Neural crest cell (in vitro differentiated cells): ENCODE measurements at regions not wholly inside any gene's neighbourhood (a gene's known extent, or its start where the extent isn't known, plus 50 kb on each side); places are given as distances from the start of the nearest gene placed in this dataset.

Experiments used
- DNase-seq: peaks from one replicate; pipeline ENCODE4 v3.0.0; 2021; ENCODE audit warnings: low read depth, mixed read lengths, low spot score
- H3K27ac Mint-ChIP-seq: one replicate; pipeline ENCODE4 v1.8.0; 2021; ENCODE audit warnings: mild to moderate bottlenecking, mixed read lengths; ENCODE audit not compliant: unreplicated experiment
- H3K27me3 Mint-ChIP-seq: 2 replicates; pipeline ENCODE4 v1.8.0; 2021; ENCODE audit warnings: low read depth, mild to moderate bottlenecking, mixed read lengths
- H3K36me3 Mint-ChIP-seq: 2 replicates; pipeline ENCODE4 v1.8.0; 2021; ENCODE audit warnings: low read depth, mild to moderate bottlenecking, mixed read lengths
- H3K4me1 Mint-ChIP-seq: 2 replicates; pipeline ENCODE4 v1.8.0; 2021; ENCODE audit warnings: mixed read lengths
- H3K4me3 Mint-ChIP-seq: one replicate; pipeline ENCODE4 v1.8.0; 2021; ENCODE audit warnings: mild to moderate bottlenecking, mixed read lengths
- H3K9me3 Mint-ChIP-seq: 2 replicates; pipeline ENCODE4 v1.8.0; 2021; ENCODE audit warnings: mixed read lengths
- TF ChIP-seq, protein P1 (sequence below): fragments of 200-600 bp; sonication (generic); conservative IDR thresholded peaks from 2 replicates; pipeline ENCODE4 v1.5.0; 2021; ENCODE audit warnings: antibody characterized with exemption, mild to moderate bottlenecking

DNA sequence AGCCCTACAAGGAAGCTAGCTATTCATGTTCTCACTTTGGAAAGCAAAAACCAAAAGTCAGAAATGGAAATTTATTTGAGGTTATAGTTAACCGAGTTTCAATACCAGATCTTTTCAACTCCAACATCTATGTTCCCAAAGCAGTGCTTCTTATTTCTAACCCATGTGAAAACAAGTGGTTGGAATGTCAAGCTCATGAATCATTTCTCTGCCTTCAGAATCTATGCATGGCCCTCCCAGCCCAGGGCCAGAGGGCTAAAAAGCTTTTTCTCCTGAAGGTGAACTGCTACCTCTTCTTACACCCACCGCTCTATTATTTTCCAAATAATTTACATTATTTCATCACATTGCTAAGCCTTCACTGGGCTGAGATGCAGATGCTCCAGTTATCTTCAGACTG lies 158.4 kb downstream of the SP3 start:
- Mint-ChIP-seq H3K27ac (no peak overlapping the region), H3K4me1 (no peaks in the 10 kb centered on the region), H3K27me3 (no peaks in the 10 kb centered on the region), H3K9me3 (peaks cover 4% of the 10 kb centered on the region), H3K4me3 (no peak overlapping the region), H3K36me3 (peaks cover 4% of the 10 kb centered on the region)
- no peak for DNase-seq
- TF ChIP-seq, protein P1, sequence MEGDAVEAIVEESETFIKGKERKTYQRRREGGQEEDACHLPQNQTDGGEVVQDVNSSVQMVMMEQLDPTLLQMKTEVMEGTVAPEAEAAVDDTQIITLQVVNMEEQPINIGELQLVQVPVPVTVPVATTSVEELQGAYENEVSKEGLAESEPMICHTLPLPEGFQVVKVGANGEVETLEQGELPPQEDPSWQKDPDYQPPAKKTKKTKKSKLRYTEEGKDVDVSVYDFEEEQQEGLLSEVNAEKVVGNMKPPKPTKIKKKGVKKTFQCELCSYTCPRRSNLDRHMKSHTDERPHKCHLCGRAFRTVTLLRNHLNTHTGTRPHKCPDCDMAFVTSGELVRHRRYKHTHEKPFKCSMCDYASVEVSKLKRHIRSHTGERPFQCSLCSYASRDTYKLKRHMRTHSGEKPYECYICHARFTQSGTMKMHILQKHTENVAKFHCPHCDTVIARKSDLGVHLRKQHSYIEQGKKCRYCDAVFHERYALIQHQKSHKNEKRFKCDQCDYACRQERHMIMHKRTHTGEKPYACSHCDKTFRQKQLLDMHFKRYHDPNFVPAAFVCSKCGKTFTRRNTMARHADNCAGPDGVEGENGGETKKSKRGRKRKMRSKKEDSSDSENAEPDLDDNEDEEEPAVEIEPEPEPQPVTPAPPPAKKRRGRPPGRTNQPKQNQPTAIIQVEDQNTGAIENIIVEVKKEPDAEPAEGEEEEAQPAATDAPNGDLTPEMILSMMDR = no peak

DNA sequence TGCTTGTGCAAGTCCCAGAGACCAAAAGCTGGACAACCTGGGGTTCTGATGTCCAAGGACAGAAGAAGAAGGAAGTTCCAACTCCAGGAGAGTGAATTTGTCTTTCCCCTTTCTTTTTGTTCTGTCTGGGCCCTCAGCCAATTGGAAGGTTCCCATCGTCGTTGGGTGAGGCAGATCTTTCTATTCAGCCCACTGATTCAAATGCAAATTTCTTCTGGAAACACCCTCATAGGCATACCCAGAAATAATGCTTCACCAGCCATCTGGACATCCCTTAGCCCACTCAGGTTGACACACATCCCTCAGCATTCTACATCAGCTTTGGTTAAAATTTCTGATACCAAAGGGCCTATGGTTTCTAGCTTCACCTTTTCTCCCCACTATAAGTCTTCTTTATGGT lies 156.5 kb downstream of the SP3 start:
- DNase-seq = no peak
- Mint-ChIP-seq H3K36me3 (peaks cover 4% of the 10 kb centered on the region), H3K4me3 (no peak overlapping the region), H3K4me1 (no peaks in the 10 kb centered on the region), H3K27ac (no peak overlapping the region), H3K27me3 (no peaks in the 10 kb centered on the region), H3K9me3 (peaks cover 4% of the 10 kb centered on the region)
- TF ChIP-seq, protein P1 = no peak

DNA sequence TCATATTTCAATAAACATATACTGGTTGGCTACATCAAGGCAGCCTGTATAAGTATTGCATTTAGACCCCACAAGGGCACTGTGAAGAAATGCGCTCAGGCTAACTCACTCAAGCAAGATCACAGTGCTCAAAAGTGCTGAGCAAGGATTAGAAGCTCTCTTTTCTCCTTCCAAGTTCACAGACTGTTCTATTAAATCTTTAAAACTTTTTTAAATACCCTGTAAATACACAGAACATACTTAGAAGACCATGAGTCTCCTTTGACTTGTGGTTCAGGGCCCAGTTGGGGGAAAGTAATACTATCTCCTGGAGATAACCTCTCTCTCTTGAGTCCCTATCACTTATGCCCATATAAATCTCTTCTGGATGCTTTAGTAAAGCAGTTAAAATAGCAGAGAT lies 152.9 kb downstream of the SP3 start:
- peaks cover 7% of the 10 kb centered on the region for H3K9me3 Mint-ChIP-seq
- no peaks in the 10 kb centered on the region for H3K4me1 Mint-ChIP-seq
- peaks cover 4% of the 10 kb centered on the region for H3K36me3 Mint-ChIP-seq
- no peak for DNase-seq
- H3K27ac Mint-ChIP-seq = no peak overlapping the region
- TF ChIP-seq, protein P1 = no peak
- no peak overlapping the region for H3K4me3 Mint-ChIP-seq
- H3K27me3 Mint-ChIP-seq = no peaks in the 10 kb centered on the region

DNA sequence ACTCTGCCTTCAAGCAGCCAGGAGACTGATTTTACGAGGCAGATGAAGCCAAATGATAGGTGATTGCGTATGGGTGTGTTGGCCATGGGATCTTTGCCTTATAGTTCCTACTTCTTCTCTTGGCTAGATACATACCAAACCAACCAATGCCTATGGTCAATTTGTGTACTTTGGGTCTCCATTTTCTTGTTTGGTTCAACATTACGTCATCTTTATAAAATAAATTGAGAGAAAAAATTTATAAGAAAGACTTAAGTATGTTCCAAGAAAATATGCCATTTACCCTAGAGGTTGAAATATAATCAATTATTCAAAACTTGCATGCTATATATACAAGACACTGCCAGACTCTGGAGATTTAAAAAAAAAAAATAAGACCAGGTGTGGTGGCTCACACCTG lies 150.9 kb downstream of the SP3 start:
- H3K27ac Mint-ChIP-seq = no peak overlapping the region
- peaks cover 3% of the 10 kb centered on the region for H3K9me3 Mint-ChIP-seq
- H3K4me1 Mint-ChIP-seq = no peaks in the 10 kb centered on the region
- no peak for DNase-seq
- no peak overlapping the region for H3K4me3 Mint-ChIP-seq
- no peaks in the 10 kb centered on the region for H3K27me3 Mint-ChIP-seq
- no peaks in the 10 kb centered on the region for H3K36me3 Mint-ChIP-seq
- TF ChIP-seq, protein P1 = no peak

DNA sequence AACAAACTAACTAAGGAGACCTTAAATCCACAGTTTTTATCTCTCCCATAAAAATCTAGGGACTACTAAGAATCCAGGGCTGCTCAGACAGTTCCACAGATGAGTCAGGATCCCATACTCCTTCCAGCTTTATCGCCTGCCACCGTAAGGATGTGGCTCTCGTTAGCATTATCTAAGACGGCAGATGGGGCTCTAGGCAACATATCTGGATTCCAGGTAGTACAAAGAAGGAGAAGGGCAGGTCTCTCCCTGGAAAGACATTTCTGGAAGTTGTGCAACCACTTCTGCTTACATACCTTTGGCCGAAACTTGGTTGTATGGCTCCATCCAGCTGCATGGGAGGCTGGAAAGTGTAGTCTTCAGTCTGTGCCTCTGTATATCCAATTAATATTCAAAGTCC lies 149.4 kb downstream of the SP3 start:
- Mint-ChIP-seq H3K36me3 (no peaks in the 10 kb centered on the region), H3K4me1 (no peaks in the 10 kb centered on the region), H3K27me3 (no peaks in the 10 kb centered on the region), H3K27ac (no peak overlapping the region), H3K9me3 (peaks cover 3% of the 10 kb centered on the region), H3K4me3 (no peak overlapping the region)
- TF ChIP-seq, protein P1 = no peak
- no peak for DNase-seq

DNA sequence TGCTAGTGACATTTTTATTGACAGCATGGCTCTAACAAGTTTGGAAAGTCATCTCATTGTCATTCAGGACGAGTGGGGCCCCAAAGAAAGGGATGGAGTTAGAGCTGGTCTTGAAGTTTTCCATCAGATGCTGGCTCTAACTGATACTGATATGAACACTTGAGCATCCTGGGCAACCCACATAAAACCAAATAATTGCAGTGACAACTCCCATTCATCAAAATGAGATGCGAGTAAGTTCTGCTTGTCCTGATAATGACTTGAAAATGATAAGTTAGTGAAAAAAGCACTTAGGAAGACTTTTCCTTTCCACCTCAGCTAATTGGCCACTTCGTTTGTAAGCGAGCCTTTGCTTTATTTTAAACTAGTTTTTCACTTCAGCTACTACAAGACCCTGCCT lies 147.6 kb downstream of the SP3 start:
- no peak overlapping the region for H3K27ac Mint-ChIP-seq
- H3K9me3 Mint-ChIP-seq = peaks cover 6% of the 10 kb centered on the region
- no peaks in the 10 kb centered on the region for H3K27me3 Mint-ChIP-seq
- DNase-seq = no peak
- H3K4me1 Mint-ChIP-seq = no peaks in the 10 kb centered on the region
- H3K4me3 Mint-ChIP-seq = no peak overlapping the region
- no peaks in the 10 kb centered on the region for H3K36me3 Mint-ChIP-seq
- TF ChIP-seq, protein P1 = no peak
